GM12872 (cell line): ENCODE measurements at regions not wholly inside any gene's neighbourhood (a gene's known extent, or its start where the extent isn't known, plus 50 kb on each side); places are given as distances from the start of the nearest gene placed in this dataset.

ENCODE experiments used
- TF ChIP-seq, protein P1 (sequence below): IDR thresholded peaks from 3 replicates; pipeline ENCODE4 v1.5.1; 2011; ENCODE audit warnings: low read depth, mild to moderate bottlenecking, low read length, moderate library complexity; ENCODE audit not compliant: insufficient read depth

DNA sequence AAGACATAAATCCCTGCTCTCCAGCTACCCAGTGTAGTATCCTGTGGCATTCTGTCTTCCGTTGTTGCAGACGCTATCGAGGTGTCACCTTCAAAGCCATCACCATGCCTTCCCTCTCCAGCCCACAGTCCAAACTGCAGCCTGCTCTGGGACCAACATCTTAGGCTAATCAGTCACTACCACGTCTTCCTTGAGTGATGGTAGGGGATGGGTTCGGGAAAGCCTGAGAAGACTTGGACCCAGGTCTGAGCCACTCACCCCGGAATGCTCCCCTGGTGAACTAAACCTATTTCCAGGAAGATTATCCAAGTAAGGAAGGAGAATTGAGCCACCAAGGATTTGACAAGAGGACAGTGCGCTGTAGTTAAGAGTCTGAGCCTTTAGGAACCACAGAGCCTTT lies 52.9 kb upstream of the IRX1 start:
- TF ChIP-seq, protein P1, sequence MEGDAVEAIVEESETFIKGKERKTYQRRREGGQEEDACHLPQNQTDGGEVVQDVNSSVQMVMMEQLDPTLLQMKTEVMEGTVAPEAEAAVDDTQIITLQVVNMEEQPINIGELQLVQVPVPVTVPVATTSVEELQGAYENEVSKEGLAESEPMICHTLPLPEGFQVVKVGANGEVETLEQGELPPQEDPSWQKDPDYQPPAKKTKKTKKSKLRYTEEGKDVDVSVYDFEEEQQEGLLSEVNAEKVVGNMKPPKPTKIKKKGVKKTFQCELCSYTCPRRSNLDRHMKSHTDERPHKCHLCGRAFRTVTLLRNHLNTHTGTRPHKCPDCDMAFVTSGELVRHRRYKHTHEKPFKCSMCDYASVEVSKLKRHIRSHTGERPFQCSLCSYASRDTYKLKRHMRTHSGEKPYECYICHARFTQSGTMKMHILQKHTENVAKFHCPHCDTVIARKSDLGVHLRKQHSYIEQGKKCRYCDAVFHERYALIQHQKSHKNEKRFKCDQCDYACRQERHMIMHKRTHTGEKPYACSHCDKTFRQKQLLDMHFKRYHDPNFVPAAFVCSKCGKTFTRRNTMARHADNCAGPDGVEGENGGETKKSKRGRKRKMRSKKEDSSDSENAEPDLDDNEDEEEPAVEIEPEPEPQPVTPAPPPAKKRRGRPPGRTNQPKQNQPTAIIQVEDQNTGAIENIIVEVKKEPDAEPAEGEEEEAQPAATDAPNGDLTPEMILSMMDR: no peak

DNA sequence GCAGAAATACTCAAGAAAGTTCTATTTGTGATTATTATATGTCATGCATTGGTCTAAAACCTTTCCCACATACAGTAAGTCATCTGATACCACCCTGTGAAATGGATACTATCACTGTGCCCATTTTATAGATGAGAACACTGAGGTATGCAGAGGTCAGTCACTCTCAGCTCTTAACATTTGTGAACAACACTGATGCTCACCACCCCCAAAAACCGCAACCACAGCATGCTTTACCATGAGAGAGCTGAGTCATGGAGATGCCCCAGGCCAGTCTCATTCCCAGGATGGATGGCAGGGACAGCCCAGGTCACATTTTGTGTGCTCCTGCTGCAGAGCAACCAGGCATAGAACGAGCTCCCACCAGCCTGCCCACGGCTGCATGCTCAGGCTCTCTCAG lies 53.5 kb upstream of the IRX1 start:
- TF ChIP-seq, protein P1: no peak

DNA sequence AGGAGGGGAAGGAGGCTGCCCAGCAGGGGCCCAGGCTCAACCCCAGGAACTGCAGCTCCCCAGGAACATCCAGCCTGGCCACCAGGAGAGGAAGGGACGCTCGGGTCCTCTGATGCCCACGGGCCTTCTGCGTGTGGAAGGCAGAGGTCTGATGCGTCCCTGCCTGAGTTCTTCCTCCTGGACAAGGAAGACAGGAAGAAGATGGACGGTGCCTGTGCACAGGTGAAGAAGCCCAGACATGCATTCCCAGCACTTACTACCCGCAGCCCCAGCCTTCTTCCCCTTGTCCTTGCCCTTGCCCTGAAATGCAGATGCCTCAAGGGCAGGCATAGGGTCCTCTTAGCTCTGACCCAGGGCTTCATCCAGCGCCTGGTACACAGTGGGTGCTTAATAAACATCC lies 56.7 kb upstream of the IRX1 start:
- TF ChIP-seq, protein P1: no peak

DNA sequence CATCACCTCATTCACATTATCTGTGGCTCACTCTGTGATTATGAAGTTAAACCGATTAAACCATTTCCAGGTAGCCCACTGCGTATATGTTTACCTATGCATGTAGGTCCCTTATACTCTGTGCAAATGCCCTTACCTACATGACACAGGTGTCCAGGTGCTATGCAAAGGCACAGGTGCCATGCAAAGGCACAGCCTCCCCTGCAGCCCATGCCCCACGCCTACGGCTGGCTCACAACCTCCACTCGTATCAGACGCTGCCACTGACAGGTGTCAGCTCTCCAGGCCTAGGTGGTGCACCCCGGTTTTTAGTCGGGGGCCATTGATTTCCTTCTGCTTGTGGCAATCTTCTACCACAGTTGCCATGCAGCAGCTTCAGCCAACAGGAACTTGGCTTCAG lies 57.7 kb upstream of the IRX1 start:
- TF ChIP-seq, protein P1: no peak

DNA sequence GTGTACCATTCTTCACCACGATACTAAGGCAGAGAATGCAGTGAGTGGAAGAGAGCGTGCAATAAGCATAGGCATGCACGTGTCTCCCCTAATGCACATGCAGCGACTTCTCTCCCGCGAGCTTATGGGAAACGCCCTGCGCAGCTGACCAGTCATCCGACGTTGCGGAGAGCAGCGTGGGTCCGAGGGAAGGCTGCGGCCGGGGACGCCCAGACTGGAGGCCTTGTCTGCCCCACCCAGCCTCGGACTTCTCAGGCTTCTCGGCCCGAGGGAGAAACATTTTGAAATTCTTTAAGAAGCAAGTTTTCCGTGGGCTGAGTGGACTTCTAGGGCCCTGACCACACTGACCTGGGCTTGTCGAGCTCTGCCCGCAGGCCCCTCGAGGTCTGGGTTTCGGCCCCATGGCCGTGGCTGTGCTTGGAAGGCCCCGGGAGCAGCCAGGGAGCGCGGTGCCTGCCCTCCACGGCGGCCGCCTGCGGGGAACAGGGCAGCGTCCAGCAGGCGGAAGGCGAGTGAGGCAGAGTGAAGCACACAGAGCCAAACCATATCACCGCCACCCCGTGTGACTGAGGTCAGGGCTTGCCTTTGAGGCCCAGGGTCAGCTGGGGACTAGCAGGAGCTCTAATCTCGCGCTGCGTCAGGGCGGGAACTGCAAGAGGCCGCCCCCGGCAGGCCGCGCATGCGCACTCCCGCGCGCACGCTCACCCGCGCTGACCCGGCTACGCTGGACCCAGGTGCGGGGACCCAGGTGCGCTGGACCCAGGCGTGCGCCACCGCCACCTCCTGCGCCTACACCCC lies 60.0 kb upstream of the IRX1 start:
- TF ChIP-seq, protein P1: no peak

DNA sequence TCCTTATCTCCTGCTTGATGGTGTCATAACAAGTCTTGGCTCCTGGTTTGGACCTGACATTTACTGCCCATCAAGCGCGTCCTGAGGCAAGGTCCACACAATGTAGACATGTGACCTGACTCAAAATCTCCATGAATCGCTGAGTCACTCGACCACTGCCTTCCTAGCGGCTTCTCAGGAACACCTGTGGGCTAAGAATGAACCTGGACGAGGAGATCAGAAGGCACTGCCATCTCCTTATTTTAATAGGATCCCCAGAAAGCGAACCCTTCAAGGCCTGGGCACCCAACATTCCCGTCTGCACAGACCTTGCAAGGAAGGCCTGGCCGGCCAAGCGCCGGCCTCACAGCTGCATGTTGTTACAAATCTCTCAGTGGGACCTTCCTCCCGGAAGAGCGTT lies 60.6 kb upstream of the IRX1 start:
- TF ChIP-seq, protein P1: no peak

DNA sequence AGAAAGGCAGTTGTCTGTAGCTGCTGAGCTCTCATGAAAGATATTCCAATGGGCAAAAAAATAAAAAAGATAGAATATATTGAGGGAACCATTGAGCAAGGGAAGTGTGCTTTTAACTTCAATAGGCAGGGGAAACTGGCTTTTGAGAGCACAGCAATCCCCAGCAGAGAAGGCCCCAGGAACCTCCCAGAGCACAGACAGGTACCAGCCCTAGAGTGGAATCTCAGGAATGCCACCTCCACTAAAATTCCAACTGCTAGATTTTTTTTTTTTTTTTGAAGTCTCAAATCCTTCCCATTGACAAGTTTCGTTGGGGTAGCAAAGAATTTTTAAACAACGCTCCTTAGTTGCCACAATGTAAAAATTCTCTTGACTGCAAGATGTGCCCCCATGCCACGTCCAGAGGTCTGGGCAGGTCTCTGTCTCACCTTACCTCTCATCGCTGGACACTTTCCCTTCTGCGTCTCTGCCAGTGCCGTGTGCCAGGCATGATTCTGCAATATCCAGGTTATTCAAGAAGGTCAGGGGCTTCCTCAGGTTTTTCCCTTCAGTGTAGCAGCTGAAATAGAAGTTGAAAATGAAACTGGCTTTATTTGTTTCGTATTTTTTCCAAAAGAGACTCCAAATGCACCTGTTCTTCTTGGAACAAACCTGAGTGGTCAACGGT lies 64.2 kb upstream of the IRX1 start:
- TF ChIP-seq, protein P1: no peak
